NCI-H1092 (cell line): ENCODE measurements at regions not wholly inside any gene's neighbourhood (a gene's known extent, or its start where the extent isn't known, plus 50 kb on each side); places are given as distances from the start of the nearest gene placed in this dataset.

Experiments
- DNase-seq: peaks from one replicate; lab custom pipeline; 2025; lab: John Stamatoyannopoulos, UW

DNA sequence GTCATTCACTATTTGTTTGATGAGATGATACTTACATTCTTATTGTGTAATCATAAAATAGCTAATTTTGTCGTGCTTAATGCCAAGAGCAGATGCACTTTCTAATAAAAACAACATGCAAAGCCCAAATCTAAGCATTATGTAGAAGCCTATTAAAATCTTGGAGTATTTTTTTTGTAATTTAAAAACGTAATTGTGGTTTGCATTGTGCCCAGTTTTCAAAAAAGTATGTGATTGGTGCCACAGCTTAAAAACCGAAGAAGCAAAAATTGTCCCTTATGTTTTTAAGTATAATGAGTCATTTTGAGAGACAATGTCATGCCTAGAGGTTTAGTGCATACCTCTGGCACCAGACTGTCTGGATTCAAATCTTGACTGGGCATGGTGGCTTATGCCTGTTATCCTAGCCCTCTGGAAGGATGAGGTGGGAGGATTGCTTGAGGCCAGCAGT, 464.8 kb upstream of the RGS6 start:
- DNase-seq: no peak

DNA sequence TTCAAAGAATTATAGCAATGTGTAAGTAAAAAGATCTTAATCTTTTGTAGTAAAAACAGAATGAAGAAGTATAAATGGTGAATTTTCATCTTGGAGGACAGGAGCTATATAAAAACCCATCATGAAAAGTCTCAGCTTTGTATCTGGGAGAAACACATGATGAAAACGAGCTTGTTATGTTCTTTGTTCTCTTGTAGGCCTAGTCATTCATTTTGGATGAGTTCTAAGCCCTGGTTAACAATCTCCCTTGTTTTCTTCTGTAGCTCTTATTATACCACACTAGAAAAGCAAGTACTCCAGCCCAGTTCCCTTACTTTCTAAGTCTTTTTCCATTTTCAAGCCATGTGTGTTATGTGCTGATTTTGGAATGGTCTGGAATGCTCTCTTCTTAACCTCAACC, 463.5 kb upstream of the RGS6 start:
- DNase-seq: no peak

- DNase-seq: no peak
These were observed 462.4 kb upstream of the RGS6 start for GRCh38 chr14:71469643-71470335.

DNA sequence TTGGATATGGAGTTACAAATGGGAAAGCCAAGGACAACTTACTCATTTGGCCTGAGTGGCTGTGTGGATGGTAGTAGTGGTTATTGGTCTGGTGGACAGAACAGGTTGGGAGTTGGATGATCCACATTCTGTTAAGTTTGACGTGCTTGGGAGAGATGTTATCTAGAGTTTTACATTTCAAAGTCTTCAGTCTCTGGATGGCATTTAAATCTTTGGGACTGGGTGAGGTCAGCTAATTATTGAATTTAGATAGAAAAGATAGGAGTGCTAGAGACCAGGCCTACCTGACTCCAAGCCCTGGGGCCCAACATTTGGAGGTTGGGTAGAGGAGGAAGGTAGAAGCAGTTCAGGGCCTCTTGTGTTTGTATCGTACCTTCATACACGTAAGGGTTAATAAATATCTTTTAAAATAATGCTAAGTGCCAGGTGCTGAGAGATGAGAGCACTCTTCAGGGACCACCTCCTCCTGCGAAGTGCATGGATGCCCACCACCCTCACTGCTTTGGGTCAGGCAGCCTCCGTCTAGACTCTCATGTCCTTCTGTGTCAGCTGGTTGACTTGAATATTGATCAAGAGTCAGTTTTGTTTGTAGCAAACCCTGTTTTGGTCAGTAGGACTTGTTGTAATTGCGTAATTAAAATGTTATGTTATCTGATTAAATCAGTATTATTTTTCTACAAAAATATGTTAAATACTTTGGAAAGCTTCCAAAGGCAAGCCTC, 460.4 kb upstream of the RGS6 start:
- no peak for DNase-seq

- no peak for DNase-seq
These were observed 459.6 kb upstream of the RGS6 start for GRCh38 chr14:71472356-71473340.

- DNase-seq: no peak
These were observed 458.4 kb upstream of the RGS6 start for GRCh38 chr14:71473843-71474242.

DNA sequence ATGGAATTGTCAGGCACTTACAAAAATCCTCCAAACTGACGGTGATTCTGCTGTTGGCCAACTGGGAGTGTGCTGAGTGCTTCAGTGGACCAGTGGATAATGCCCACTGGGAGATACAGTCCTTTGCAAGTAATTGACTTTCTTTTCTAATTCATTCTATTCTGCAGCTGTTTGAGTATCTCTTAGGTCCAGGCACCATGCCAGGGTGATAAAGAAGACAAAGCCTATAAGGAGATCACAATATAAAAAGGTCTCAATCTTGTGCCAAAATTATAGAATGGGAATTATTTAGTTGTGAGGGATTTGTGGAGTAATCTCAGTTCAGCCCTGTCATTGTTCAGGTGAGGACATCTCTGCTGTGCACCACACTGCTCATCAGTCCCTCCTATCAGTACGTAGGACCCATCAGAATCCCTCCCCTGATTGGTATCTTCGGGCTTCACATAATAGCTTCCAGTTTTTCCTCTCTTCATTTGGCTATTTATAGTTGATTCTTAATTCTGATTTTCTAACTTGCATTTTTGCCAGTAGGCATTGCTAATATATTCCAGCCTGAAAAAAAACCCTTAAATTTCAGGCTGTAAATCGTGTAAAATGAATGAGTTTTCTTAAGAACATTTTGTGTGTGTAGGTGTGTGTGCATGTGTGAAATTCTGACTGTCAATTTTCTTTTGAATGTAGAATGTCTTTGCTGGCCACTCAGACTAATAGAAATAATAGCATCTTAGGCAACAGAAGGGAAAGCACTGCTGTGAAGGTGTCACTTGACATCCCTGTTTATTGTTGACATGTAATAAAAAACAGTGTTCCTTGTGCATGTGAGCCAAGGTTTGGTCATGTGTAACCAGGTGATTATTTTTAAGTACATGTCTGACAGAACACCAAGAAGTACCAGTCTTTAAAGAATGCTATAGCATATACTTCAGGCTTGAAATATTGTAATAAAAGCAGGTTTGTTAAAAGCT, 457.6 kb upstream of the RGS6 start:
- peak; percentile 60 for DNase-seq

GRCh38 chr14:71475916-71476315, 456.3 kb upstream of the RGS6 start:
- no peak for DNase-seq

- DNase-seq: no peak
These were observed 453.7 kb upstream of the RGS6 start for GRCh38 chr14:71478542-71478941.

DNA sequence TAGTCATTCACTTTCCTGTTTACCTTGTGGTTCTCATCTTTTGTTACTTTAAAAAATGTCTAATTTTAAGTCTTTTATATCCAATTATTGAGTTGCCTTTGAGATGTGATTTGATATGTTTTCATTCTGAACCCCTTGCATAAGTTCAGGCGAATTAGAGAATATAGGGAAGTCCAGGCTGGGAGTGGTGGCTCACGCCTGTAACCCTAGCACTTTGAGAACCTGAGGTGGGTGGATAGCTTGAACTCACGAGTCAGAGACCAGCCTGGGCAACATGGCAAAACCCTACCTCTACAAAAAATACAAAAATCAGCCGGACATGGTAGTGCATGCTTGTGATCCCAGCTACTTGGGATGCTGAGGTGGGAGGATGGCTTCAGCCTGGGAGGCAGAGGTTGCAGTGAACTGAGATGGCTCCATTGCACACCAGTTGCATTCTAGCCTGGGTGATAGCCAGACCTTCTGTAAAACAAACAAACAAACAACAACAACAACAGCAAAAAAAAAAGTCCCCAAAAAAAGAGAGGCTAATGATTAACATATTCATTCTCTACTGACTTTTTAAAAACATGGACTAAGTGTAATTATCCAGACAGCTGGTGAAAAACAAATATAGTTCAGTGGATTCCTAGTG, 451.1 kb upstream of the RGS6 start:
- no peak for DNase-seq

DNA sequence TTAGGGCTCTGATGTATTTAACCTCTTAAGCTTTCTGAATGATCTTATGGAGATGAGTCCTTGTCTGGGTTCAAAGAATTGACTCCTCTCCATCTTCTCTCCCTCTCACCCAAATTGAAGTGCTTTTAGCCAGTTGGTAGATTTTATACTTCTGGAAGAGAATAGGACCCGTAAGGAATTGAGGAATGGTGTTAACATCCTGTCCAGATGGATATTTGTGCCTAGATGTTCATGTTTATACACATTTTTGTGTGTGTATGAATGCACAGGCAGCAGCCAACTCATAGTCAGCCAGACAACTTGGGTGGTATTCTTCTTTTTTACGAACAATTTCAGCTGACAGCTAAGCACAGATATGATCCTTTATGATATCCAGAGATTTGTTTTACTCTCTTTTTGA, 449.6 kb upstream of the RGS6 start:
- DNase-seq: no peak

DNA sequence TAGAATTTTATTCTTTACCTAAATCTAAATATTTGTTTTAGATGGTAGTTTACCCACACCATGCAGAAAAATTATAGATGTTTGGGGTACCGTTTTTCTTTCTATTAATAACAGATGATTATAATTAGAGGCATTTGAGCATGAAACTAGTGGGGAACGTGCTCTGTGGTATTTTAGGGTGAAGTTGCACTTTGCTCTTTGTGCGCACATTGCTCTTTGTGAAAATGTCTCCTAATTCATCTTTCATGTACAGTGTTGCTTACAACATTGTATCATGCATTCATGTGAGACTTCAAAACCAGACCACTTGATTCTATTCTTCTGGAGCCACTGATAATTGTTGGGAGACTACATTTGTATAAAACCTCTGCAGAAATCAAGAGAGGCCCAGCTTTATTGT, 449.1 kb upstream of the RGS6 start:
- no peak for DNase-seq

- no peak for DNase-seq
These were observed 446.4 kb upstream of the RGS6 start for GRCh38 chr14:71485833-71486232.

DNA sequence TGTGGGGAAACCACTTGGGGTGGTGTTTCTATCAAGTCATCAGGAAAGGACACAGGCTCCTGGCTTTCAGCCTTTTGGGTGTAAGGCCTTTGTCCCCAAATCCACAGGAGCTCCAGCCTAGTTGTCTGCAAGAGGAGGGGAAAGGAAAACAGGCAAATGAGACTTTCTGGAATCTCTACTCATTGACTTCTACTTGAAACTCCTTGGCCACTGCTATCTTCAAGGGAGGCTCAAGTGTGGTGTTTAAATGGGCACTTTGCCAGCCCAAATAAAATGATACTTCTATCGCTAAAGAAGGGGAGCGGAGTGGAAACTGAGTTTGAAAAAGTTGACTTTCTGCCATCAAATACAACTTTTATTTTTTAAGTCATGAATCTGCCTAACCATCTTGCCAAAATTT, 445.9 kb upstream of the RGS6 start:
- no peak for DNase-seq

- no peak for DNase-seq
These were observed 444.8 kb upstream of the RGS6 start for GRCh38 chr14:71487449-71487848.

DNA sequence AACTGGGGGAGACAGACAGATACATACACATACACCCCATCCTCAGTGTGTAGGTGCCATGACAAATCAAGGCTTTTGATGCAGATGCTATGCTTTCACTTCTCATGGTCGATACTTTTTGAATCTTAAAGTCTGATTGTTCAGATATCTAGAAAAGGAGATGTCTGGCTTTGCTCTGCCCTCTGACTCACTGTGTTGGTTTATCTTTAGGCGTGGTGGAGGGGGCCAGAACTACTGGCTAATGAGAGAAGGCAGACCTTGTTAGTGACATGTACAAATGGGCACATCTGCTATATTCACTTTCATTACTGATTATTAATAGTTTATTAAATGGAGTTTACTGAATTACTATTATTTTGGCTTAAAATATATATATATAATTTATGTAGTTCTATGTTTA, 444.3 kb upstream of the RGS6 start:
- no peak for DNase-seq

- no peak for DNase-seq
These were observed 443.5 kb upstream of the RGS6 start for GRCh38 chr14:71488703-71489191.

GRCh38 chr14:71489742-71490141, 442.5 kb upstream of the RGS6 start:
- no peak for DNase-seq

- no peak for DNase-seq
These were observed 440.3 kb upstream of the RGS6 start for GRCh38 chr14:71491931-71492330.

DNA sequence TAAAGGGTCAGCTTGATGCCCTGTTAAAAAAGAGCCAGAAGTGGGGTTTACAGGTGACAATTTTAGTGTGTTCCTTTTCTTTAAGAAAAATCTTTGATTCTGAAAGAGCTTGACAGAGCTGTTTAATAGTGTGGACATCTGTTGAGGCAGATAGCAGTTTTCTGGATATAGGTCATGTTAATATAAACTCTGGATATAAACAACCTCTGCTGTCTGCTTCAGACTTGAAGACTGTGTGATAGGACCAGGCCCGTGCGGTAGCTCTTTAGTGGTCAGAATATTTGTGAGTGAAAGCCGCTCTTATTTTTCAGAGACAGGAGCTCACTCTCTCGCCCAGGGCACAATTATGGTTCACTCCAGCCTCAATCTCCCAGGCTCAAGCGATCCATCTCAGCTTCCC, 439.9 kb upstream of the RGS6 start:
- no peak for DNase-seq

GRCh38 chr14:71497645-71498086, 434.6 kb upstream of the RGS6 start:
- DNase-seq: peak; percentile 32
